ENCODE measurements at regions not wholly inside any gene's neighbourhood (a gene's known extent, or its start where the extent isn't known, plus 50 kb on each side); places are given as distances from the start of the nearest gene placed in this dataset.

DNA sequence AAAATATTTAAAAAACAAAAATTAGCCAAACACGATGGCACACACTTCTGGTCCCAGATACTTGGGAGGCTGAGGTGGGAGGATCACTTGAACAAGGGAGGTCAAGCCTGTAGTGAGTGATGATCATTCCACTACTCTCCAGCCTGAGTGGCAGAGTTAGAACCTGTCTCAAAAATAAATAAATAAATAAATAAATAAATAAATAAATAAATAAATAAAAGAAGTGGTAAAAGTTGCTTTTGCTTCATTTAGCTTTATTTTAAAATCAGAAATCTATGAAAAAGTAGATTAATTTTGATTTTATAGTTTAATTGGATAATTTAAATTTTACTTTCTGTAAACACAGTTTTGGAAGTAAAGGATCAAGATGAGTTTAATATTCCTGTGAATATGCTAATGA lies 552.9 kb upstream of the PCDH10 start:
- TF ChIP-seq, protein P1, sequence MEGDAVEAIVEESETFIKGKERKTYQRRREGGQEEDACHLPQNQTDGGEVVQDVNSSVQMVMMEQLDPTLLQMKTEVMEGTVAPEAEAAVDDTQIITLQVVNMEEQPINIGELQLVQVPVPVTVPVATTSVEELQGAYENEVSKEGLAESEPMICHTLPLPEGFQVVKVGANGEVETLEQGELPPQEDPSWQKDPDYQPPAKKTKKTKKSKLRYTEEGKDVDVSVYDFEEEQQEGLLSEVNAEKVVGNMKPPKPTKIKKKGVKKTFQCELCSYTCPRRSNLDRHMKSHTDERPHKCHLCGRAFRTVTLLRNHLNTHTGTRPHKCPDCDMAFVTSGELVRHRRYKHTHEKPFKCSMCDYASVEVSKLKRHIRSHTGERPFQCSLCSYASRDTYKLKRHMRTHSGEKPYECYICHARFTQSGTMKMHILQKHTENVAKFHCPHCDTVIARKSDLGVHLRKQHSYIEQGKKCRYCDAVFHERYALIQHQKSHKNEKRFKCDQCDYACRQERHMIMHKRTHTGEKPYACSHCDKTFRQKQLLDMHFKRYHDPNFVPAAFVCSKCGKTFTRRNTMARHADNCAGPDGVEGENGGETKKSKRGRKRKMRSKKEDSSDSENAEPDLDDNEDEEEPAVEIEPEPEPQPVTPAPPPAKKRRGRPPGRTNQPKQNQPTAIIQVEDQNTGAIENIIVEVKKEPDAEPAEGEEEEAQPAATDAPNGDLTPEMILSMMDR (IDR thresholded peaks at IDR 0.05; ENCODE audit: low read depth, low read length): no peak
- TF ChIP-seq POLR2A (IDR thresholded peaks at IDR 0.05; ENCODE audit: extremely low read depth, insufficient read length): no peak
